ENCODE measurements at regions not wholly inside any gene's neighbourhood (a gene's known extent, or its start where the extent isn't known, plus 50 kb on each side); places are given as distances from the start of the nearest gene placed in this dataset.

- no peak for TF ChIP-seq CTCF (IDR thresholded peaks at IDR 0.05)
- TF ChIP-seq EZH2 (IDR thresholded peaks at IDR 0.05; ENCODE audit: borderline replicate concordance, insufficient read depth, low read depth, low read length, poor library complexity, severe bottlenecking) = no peak
Observed at GRCh38 chr9:73923796-73924195, 573.3 kb upstream of the RORB start.
